ENCODE measurements at regions not wholly inside any gene's neighbourhood (a gene's known extent, or its start where the extent isn't known, plus 50 kb on each side); places are given as distances from the start of the nearest gene placed in this dataset.

GRCh38 chr11:13062115-13062514 lies 53.0 kb downstream of the RASSF10 start:
- Histone ChIP-seq H3K9me3 (ENCODE audit: severe bottlenecking) (no peaks in the 10 kb centered on the region), H3K27ac (ENCODE audit: poor library complexity, severe bottlenecking) (no peak overlapping the region), H3K36me3 (ENCODE audit: low read depth) (no peaks in the 10 kb centered on the region), H3K27me3 (ENCODE audit: insufficient read depth, poor library complexity, severe bottlenecking) (peaks cover 2% of the 10 kb centered on the region), H3K4me3 (ENCODE audit: severe bottlenecking) (no peak overlapping the region), H3K4me1 (ENCODE audit: insufficient read depth, poor library complexity, severe bottlenecking) (no peaks in the 10 kb centered on the region)
- DNase-seq (ENCODE audit: low spot score): no peak
- no peak for TF ChIP-seq CTCF (IDR thresholded peaks at IDR 0.05; ENCODE audit: poor library complexity, severe bottlenecking)
- no peak for ATAC-seq (ENCODE audit: low read depth)

- Histone ChIP-seq H3K27me3 (ENCODE audit: insufficient read depth, poor library complexity, severe bottlenecking) (peaks cover 4% of the 10 kb centered on the region), H3K9me3 (ENCODE audit: severe bottlenecking) (no peaks in the 10 kb centered on the region), H3K4me1 (ENCODE audit: insufficient read depth, poor library complexity, severe bottlenecking) (no peaks in the 10 kb centered on the region), H3K27ac (ENCODE audit: poor library complexity, severe bottlenecking) (no peak overlapping the region), H3K4me3 (ENCODE audit: severe bottlenecking) (no peak overlapping the region), H3K36me3 (ENCODE audit: low read depth) (no peaks in the 10 kb centered on the region)
- no peak for ATAC-seq (ENCODE audit: low read depth)
- no peak for TF ChIP-seq CTCF (IDR thresholded peaks at IDR 0.05; ENCODE audit: poor library complexity, severe bottlenecking)
- DNase-seq (ENCODE audit: low spot score): no peak
These were observed 55.5 kb downstream of the RASSF10 start for GRCh38 chr11:13064593-13064992.

- no peak for TF ChIP-seq CTCF (IDR thresholded peaks at IDR 0.05; ENCODE audit: poor library complexity, severe bottlenecking)
- no peaks in the 10 kb centered on the region for H3K36me3 ChIP-seq (ENCODE audit: low read depth)
- DNase-seq (ENCODE audit: low spot score): no peak
- H3K9me3 ChIP-seq (ENCODE audit: severe bottlenecking): no peaks in the 10 kb centered on the region
- no peak overlapping the region for H3K4me3 ChIP-seq (ENCODE audit: severe bottlenecking)
- peaks cover 4% of the 10 kb centered on the region for H3K27me3 ChIP-seq (ENCODE audit: insufficient read depth, poor library complexity, severe bottlenecking)
- H3K4me1 ChIP-seq (ENCODE audit: insufficient read depth, poor library complexity, severe bottlenecking): no peaks in the 10 kb centered on the region
- ATAC-seq (ENCODE audit: low read depth): no peak
- H3K27ac ChIP-seq (ENCODE audit: poor library complexity, severe bottlenecking): no peak overlapping the region
These were observed 56.2 kb downstream of the RASSF10 start for GRCh38 chr11:13065200-13065787.

GRCh38 chr11:13068211-13068610 lies 59.1 kb downstream of the RASSF10 start:
- no peak for TF ChIP-seq CTCF (IDR thresholded peaks at IDR 0.05; ENCODE audit: poor library complexity, severe bottlenecking)
- ATAC-seq (ENCODE audit: low read depth) (no peak), DNase-seq (ENCODE audit: low spot score) (no peak)
- Histone ChIP-seq H3K27ac (ENCODE audit: poor library complexity, severe bottlenecking) (no peak overlapping the region), H3K27me3 (ENCODE audit: insufficient read depth, poor library complexity, severe bottlenecking) (peaks cover 4% of the 10 kb centered on the region), H3K36me3 (ENCODE audit: low read depth) (no peaks in the 10 kb centered on the region), H3K4me1 (ENCODE audit: insufficient read depth, poor library complexity, severe bottlenecking) (peaks cover 6% of the 10 kb centered on the region), H3K4me3 (ENCODE audit: severe bottlenecking) (no peak overlapping the region), H3K9me3 (ENCODE audit: severe bottlenecking) (no peaks in the 10 kb centered on the region)

GRCh38 chr11:13073119-13073981 lies 64.2 kb downstream of the RASSF10 start:
- H3K27ac ChIP-seq (ENCODE audit: poor library complexity, severe bottlenecking): peak overlapping the region; percentile 67
- H3K36me3 ChIP-seq (ENCODE audit: low read depth): no peaks in the 10 kb centered on the region
- peaks cover 24% of the 10 kb centered on the region for H3K4me1 ChIP-seq (ENCODE audit: insufficient read depth, poor library complexity, severe bottlenecking)
- peak; percentile 94 for DNase-seq (ENCODE audit: low spot score)
- H3K27me3 ChIP-seq (ENCODE audit: insufficient read depth, poor library complexity, severe bottlenecking): no peaks in the 10 kb centered on the region
- H3K9me3 ChIP-seq (ENCODE audit: severe bottlenecking): no peaks in the 10 kb centered on the region
- peak; percentile 90 for ATAC-seq (ENCODE audit: low read depth)
- TF ChIP-seq CTCF (IDR thresholded peaks at IDR 0.05; ENCODE audit: poor library complexity, severe bottlenecking): no peak
- H3K4me3 ChIP-seq (ENCODE audit: severe bottlenecking): no peak overlapping the region

Data from RWPE2 (cell line).